HG03139 (cell line): ENCODE measurements at regions not wholly inside any gene's neighbourhood (a gene's known extent, or its start where the extent isn't known, plus 50 kb on each side); places are given as distances from the start of the nearest gene placed in this dataset.

Experiments
- ATAC-seq: cut with Tn5 transposase; IDR thresholded peaks from one replicate; pipeline ENCODE4 v1.9.1; 2021; ENCODE audit not compliant: unreplicated experiment

GRCh38 chr1:244219149-244219548 is 168.1 kb downstream of the ZBTB18 start:
- ATAC-seq, result no peak

GRCh38 chr1:244219802-244220201 is 168.7 kb downstream of the ZBTB18 start:
- no peak for ATAC-seq

- ATAC-seq, result no peak
Observed at GRCh38 chr1:244220410-244220809, 169.3 kb downstream of the ZBTB18 start.

GRCh38 chr1:244221991-244222390 is 170.9 kb downstream of the ZBTB18 start:
- no peak for ATAC-seq

GRCh38 chr1:244224487-244225430 is 173.7 kb downstream of the ZBTB18 start:
- ATAC-seq, result no peak

- no peak for ATAC-seq
Observed at GRCh38 chr1:244226435-244226834, 175.4 kb downstream of the ZBTB18 start.

GRCh38 chr1:244230470-244230869 is 179.4 kb downstream of the ZBTB18 start:
- no peak for ATAC-seq

- no peak for ATAC-seq
Observed at GRCh38 chr1:244231193-244231571, 180.1 kb downstream of the ZBTB18 start.

GRCh38 chr1:244231572-244232315 is 180.7 kb downstream of the ZBTB18 start:
- no peak for ATAC-seq

GRCh38 chr1:244234009-244234643 is 183.0 kb downstream of the ZBTB18 start:
- ATAC-seq, result no peak

- ATAC-seq, result no peak
Observed at GRCh38 chr1:244235157-244235556, 184.1 kb downstream of the ZBTB18 start.

- no peak for ATAC-seq
Observed at GRCh38 chr1:244236101-244236500, 185.0 kb downstream of the ZBTB18 start.

- ATAC-seq, result no peak
Observed at GRCh38 chr1:244236721-244237120, 185.6 kb downstream of the ZBTB18 start.

GRCh38 chr1:244237445-244237844 is 186.4 kb downstream of the ZBTB18 start:
- no peak for ATAC-seq

- no peak for ATAC-seq
Observed at GRCh38 chr1:244239261-244239770, 188.2 kb downstream of the ZBTB18 start.

- no peak for ATAC-seq
Observed at GRCh38 chr1:244241438-244241837, 190.4 kb downstream of the ZBTB18 start.

- ATAC-seq, result no peak
Observed at GRCh38 chr1:244242446-244242845, 191.4 kb downstream of the ZBTB18 start.

- ATAC-seq, result no peak
Observed at GRCh38 chr1:244246334-244246733, 195.3 kb downstream of the ZBTB18 start.

GRCh38 chr1:244248426-244248825 is 197.3 kb downstream of the ZBTB18 start:
- no peak for ATAC-seq

- no peak for ATAC-seq
Observed at GRCh38 chr1:244252211-244252610, 199.5 kb downstream of the ADSS2 start.

- no peak for ATAC-seq
Observed at GRCh38 chr1:244254467-244254866, 197.2 kb downstream of the ADSS2 start.
